ENCODE measurements at regions not wholly inside any gene's neighbourhood (a gene's known extent, or its start where the extent isn't known, plus 50 kb on each side); places are given as distances from the start of the nearest gene placed in this dataset.

DNA sequence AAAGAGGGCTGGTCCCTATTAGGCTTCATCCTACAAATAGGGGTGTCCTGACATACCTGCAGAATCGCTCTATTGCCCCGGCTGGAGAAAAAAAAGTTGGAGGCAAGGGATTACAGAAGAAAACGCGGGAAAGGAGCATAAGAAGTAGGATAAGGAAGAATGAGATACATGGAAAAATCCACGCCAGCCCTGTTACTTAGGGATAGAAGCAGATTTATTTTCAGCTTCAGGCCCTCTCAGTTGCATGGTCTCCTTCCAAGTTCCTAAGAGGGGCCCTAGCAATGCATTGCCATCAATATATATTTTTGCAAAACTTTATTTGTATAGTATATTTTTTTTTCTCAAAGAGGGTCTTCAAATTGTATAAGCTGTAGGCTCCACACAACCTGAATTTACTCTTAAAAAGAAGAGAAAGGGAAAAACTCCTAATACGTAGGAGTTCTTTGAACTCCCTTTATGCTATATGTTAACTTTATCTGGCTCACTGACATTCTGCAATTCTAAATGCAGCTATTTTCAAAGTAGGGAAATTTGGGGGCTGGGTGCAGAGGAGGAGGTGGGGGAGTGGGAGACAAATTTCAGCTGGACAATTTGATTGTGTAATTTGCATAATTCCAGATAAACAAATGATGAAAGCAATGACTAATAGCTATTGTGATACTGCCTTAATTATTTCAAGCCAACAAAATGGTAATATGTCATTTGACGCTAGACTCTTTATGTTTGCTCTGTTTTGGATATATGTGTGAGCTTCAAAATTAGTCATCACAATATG lies 137.7 kb upstream of the TRHDE start:
- Histone ChIP-seq H2AFZ (ENCODE audit: low read length) (no peak overlapping the region), H3K79me2 (ENCODE audit: insufficient read depth, low read length) (no peaks in the 10 kb centered on the region), H3K4me1 (ENCODE audit: insufficient read depth, low read length) (no peaks in the 10 kb centered on the region), H3K27ac (ENCODE audit: extremely low read length, insufficient read depth, low read length) (no peak overlapping the region), H3K9ac (ENCODE audit: insufficient read depth, low read depth, low read length) (no peak overlapping the region), H3K4me2 (ENCODE audit: low read depth, low read length) (no peak overlapping the region), H3K36me3 (replicated peaks in 1 of 2; ENCODE audit: control insufficient read depth in 1 of 2, insufficient read depth in 2 of 2, low read length in 2 of 2) (no peaks in the 10 kb centered on the region), H4K20me1 (ENCODE audit: insufficient read depth, low read length) (no peaks in the 10 kb centered on the region), H3K9me3 (ENCODE audit: low read length) (no peaks in the 10 kb centered on the region), H3K4me3 (replicated peaks in 1 of 3; ENCODE audit: insufficient read depth in 1 of 3, low read depth in 2 of 3, low read length in 3 of 3) (no peak overlapping the region), H3K27me3 (ENCODE audit: control insufficient read depth in 1 of 2, insufficient read depth in 2 of 2, low read length in 2 of 2) (peaks cover 0 to 3% of the 10 kb centered on the region in 2 experiments; a peak in 1 of 5 replicates)
- no peak for FAIRE-seq
- no TSS peak for BruUV-seq (replicated peaks)
- WGBS (ENCODE audit: low lambda C conversion rate) = 34% methylated on average over 7 of the region's 7 CpGs
- ATAC-seq = no peak
- in situ Hi-C loops (cut with HindIII; ENCODE audit: extremely low pct_ligation_motif_present, low pct_unique_long_range_greater_than_20kb) (no loop called here), intact Hi-C loops (cut with micrococcal nuclease; ENCODE audit: unreplicated experiment) (no loop called here)
- DNase-seq (ENCODE audit: low spot score) = no peak
- CTCF ChIA-PET (ENCODE audit: low intra/inter-chr PET ratio, low total read pairs) = no interaction called here
- POLR2A ChIA-PET = no interaction called here
- TF ChIP-seq HDAC6 (IDR thresholded peaks at IDR 0.05; ENCODE audit: low read depth, low read length) (no peak), POLR2AphosphoS5 (IDR thresholded peaks at IDR 0.05; ENCODE audit: low read depth, low read length) (no peak), FLYWCH1 (CRISPR knock-in tag; IDR thresholded peaks at IDR 0.05) (no peak), ZSCAN9 (CRISPR knock-in tag; IDR thresholded peaks at IDR 0.05; ENCODE audit: borderline replicate concordance) (no peak), ZNF563 (CRISPR knock-in tag; IDR thresholded peaks at IDR 0.05) (no peak), IRF2 (CRISPR knock-in tag; IDR thresholded peaks at IDR 0.05) (no peak), ZBTB3 (CRISPR knock-in tag; IDR thresholded peaks at IDR 0.05; ENCODE audit: borderline replicate concordance, low read depth) (no peak), SNAPC2 (CRISPR knock-in tag; IDR thresholded peaks at IDR 0.05) (no peak), GFI1 (CRISPR knock-in tag; IDR thresholded peaks at IDR 0.05; ENCODE audit: borderline replicate concordance) (no peak), MYNN (CRISPR knock-in tag; IDR thresholded peaks at IDR 0.05; ENCODE audit: low read depth) (no peak)
- TF ChIP-seq, protein P1, sequence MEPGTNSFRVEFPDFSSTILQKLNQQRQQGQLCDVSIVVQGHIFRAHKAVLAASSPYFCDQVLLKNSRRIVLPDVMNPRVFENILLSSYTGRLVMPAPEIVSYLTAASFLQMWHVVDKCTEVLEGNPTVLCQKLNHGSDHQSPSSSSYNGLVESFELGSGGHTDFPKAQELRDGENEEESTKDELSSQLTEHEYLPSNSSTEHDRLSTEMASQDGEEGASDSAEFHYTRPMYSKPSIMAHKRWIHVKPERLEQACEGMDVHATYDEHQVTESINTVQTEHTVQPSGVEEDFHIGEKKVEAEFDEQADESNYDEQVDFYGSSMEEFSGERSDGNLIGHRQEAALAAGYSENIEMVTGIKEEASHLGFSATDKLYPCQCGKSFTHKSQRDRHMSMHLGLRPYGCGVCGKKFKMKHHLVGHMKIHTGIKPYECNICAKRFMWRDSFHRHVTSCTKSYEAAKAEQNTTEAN (CRISPR knock-in tag; conservative IDR thresholded peaks at IDR 0.05) = no peak
- TF ChIP-seq, protein P2, sequence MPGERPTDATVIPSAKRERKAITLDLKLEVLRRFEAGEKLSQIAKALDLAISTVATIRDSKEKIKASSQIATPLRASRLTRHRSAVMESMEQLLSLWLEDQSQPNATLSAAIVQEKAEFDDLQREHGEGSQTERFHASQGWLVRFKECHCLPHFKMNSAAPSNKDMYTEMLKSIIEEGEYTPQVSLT (CRISPR knock-in tag; IDR thresholded peaks at IDR 0.05; ENCODE audit: borderline replicate concordance, low read depth) = no peak
- TF ChIP-seq, protein P3, sequence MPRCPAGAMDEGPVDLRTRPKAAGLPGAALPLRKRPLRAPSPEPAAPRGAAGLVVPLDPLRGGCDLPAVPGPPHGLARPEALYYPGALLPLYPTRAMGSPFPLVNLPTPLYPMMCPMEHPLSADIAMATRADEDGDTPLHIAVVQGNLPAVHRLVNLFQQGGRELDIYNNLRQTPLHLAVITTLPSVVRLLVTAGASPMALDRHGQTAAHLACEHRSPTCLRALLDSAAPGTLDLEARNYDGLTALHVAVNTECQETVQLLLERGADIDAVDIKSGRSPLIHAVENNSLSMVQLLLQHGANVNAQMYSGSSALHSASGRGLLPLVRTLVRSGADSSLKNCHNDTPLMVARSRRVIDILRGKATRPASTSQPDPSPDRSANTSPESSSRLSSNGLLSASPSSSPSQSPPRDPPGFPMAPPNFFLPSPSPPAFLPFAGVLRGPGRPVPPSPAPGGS (CRISPR knock-in tag; IDR thresholded peaks at IDR 0.05) = no peak
- TF ChIP-seq, protein P4, sequence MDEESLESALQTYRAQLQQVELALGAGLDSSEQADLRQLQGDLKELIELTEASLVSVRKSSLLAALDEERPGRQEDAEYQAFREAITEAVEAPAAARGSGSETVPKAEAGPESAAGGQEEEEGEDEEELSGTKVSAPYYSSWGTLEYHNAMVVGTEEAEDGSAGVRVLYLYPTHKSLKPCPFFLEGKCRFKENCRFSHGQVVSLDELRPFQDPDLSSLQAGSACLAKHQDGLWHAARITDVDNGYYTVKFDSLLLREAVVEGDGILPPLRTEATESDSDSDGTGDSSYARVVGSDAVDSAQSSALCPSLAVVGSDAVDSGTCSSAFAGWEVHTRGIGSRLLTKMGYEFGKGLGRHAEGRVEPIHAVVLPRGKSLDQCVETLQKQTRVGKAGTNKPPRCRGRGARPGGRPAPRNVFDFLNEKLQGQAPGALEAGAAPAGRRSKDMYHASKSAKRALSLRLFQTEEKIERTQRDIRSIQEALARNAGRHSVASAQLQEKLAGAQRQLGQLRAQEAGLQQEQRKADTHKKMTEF (CRISPR knock-in tag; IDR thresholded peaks at IDR 0.05) = no peak
- TF ChIP-seq, protein P5, sequence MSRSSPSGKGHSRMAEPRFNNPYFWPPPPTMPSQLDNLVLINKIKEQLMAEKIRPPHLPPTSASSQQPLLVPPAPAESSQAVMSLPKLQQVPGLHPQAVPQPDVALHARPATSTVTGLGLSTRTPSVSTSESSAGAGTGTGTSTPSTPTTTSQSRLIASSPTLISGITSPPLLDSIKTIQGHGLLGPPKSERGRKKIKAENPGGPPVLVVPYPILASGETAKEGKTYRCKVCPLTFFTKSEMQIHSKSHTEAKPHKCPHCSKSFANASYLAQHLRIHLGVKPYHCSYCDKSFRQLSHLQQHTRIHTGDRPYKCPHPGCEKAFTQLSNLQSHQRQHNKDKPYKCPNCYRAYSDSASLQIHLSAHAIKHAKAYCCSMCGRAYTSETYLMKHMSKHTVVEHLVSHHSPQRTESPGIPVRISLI (CRISPR knock-in tag; IDR thresholded peaks at IDR 0.05; ENCODE audit: borderline replicate concordance) = no peak

Measured in HepG2 (cell line).